SH-SY5Y (cell line): ENCODE measurements at regions not wholly inside any gene's neighbourhood (a gene's known extent, or its start where the extent isn't known, plus 50 kb on each side); places are given as distances from the start of the nearest gene placed in this dataset.

Experiments
- GATA2 ChIP-seq: IDR thresholded peaks from 2 replicates; pipeline ENCODE4 v1.6.1; 2011; ENCODE audit warnings: mild to moderate bottlenecking, low read depth, low read length
- GATA3 ChIP-seq: IDR thresholded peaks from 2 replicates; pipeline ENCODE4 v1.6.1; 2011; ENCODE audit warnings: low read depth, mild to moderate bottlenecking, low read length, moderate library complexity

GRCh38 chr17:52965856-52966255 lies 807.3 kb upstream of the CA10 start:
- TF ChIP-seq GATA3 (no peak), GATA2 (no peak)

DNA sequence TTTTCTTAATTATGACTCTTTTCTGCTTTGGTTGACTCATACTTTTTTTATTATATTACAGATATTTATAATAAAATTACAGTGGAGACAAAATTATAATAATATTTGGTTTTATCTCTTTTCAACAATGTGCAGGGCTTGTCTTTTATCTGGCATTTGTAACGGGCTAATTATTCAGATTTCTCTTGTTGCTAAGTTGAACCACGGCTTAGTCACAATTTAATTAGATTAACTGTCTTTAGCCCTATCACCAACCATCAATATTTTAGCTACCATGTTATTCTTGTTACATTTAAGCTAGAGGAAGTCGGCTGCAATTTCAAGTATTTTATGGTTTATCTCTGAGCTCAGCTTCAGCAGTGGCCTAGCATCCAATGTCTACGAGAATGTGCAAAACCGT lies 798.9 kb upstream of the CA10 start:
- TF ChIP-seq GATA3 (peak; percentile 38; the same call in 1 of the 2 replicates), GATA2 (no peak)

DNA sequence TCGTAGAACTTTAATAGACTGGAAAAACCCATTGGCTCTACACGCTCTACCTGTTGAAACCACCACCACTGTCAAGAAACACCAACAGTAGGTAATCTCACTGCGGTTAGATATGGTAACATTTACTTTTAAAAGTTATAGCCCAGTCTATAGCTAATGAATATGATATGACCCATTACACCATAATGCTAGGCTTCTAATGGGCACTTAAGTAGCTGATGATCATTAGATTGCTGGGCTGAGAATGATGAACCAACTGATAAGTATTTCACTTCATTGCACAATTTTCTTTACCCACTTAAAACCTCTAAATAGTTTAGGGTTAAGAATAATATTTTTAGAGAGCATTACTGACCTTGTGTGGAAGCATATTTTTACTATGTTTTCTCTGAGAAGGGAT lies 788.9 kb upstream of the CA10 start:
- TF ChIP-seq GATA3 (no peak), GATA2 (no peak)

DNA sequence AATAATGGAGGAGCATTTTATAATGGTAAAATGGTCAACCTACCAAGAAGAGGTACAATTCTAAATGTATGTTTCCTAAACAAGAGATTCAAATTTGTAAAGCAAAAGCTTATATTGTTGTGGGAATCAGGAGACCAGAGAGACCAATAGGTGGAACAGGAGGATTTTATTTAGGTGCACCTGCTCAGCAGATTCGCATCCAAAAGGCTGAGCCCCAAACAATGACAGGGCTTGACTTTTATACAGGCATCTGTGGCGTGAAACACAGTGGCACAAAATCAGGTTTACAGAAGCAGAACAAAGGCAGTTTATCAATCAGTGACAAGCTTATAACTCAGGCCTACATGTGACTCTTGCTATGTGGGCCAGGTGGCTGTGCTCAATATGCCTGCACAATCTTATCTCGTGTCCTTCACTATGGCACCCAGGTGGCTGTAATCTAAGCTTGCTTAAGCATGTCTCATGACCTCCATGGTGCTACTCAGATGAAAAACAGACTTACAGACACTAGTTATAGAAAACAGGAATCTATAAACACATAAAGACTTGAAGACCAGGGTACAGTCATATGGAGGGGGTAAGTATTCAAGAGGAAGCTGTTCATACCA lies 780.2 kb upstream of the CA10 start:
- no peak for TF ChIP-seq GATA2
- no peak for TF ChIP-seq GATA3

DNA sequence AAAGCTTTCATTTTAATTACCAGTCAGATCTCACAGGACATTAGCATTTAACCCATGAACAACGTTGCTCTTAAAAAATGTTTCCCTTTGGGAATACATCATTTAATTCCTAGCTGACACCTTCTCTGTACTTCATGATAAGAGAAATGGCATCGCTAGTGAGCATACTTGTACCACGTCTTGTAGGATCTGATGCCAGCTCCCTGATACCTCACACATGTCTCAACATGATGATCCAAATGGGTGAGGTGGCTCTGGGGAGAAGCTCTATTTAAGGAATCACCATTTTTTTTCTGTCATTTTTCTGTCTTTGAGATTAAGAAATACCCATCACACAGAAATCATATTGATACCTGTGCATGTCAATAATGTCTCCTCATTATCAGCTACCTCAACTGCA lies 772.1 kb upstream of the CA10 start:
- TF ChIP-seq GATA2 (no peak), GATA3 (no peak)

DNA sequence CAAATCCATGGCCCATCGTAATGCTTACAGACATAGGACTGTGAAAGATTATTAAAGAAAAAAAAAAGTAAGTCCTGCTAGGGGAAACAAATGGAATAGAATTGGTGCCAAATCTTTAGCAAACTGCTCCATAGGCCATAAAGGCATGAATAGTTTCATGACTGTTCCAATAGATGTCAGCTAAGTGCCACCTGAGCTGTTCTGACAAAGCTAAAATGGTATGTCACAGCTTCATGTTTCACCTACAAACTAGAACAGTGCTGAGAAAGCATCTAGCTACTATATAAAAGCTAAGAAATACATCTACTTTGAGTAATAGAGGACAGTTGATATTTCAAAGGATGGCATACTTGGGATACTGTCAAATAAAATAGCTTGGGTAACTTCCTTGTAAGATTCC lies 771.6 kb upstream of the CA10 start:
- no peak for TF ChIP-seq GATA3
- TF ChIP-seq GATA2 = no peak

- TF ChIP-seq GATA2 = no peak
These were observed 765.1 kb upstream of the CA10 start for GRCh38 chr17:52923658-52924057.

- TF ChIP-seq GATA3 (no peak), GATA2 (no peak)
These were observed 740.7 kb upstream of the CA10 start for GRCh38 chr17:52899235-52899634.

- TF ChIP-seq GATA2 (no peak), GATA3 (no peak)
These were observed 736.8 kb upstream of the CA10 start for GRCh38 chr17:52895272-52895671.

- TF ChIP-seq GATA2 = no peak
- TF ChIP-seq GATA3 = no peak
These were observed 733.8 kb upstream of the CA10 start for GRCh38 chr17:52892334-52892733.

GRCh38 chr17:52885882-52886281 lies 727.4 kb upstream of the CA10 start:
- TF ChIP-seq GATA3 (no peak), GATA2 (no peak)

GRCh38 chr17:52841971-52842370 lies 683.5 kb upstream of the CA10 start:
- TF ChIP-seq GATA2 (no peak), GATA3 (no peak)

GRCh38 chr17:52837492-52837891 lies 679.0 kb upstream of the CA10 start:
- TF ChIP-seq GATA3 = no peak
- TF ChIP-seq GATA2 = no peak

- TF ChIP-seq GATA2 (no peak), GATA3 (no peak)
These were observed 673.0 kb upstream of the CA10 start for GRCh38 chr17:52831536-52831935.

GRCh38 chr17:52828621-52829020 lies 670.1 kb upstream of the CA10 start:
- TF ChIP-seq GATA2 (no peak), GATA3 (no peak)

DNA sequence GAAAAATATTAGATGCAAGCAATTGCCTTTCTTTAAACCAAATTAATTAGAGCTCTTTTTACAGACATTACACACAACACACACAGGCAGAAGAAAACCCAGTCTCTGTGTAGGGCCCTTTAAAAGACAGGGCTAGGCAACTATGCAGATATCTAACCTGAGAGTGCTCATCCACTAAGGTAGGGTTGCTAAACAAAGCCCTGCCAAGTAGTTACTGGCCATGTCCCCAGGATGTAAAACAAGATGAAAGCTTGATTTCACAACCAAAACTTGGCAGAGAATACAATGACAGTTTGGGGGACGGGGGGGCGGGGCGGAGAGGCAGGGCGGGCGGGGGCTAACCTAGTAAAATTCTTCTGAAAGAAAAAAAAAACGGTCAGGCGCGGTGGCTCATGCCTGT lies 669.0 kb upstream of the CA10 start:
- no peak for TF ChIP-seq GATA3
- TF ChIP-seq GATA2 = no peak

- TF ChIP-seq GATA2 (no peak), GATA3 (no peak)
These were observed 666.0 kb upstream of the CA10 start for GRCh38 chr17:52824542-52824941.
